Activated naive CD4-positive, alpha-beta T cell treated with Interleukin-2 at 50 U/mL for 16 hours (primary cell): ENCODE measurements at regions not wholly inside any gene's neighbourhood (a gene's known extent, or its start where the extent isn't known, plus 50 kb on each side); places are given as distances from the start of the nearest gene placed in this dataset.
"Not testable (repeated sequence)": the region's sequence is repeated elsewhere in the genome, so short reads cannot be mapped to it uniquely, and the experiment has no call there.

Source experiments
- DNase-seq: peaks from one replicate; pipeline ENCODE4 v3.0.0-alpha.2; 2020

DNA sequence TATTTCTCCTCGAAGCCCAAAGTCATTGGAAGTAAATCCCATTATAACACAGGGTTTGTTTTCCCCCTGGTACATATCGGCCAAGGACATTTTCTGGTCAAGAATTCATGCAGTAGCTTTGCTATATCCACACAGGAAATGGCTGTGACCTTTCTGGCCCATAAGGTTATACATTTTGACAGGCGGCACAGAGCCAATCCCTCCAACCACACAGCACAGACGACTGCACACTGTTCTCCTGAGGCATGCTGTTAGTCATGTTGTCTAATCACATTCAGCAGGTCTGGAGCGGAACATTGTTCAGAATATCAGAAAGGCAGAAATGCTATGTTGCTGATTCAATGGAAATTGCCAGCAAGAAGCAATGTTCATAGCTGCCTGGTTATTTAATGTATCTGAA is 742.3 kb upstream of the SLC8A1 start:
- no peak for DNase-seq

DNA sequence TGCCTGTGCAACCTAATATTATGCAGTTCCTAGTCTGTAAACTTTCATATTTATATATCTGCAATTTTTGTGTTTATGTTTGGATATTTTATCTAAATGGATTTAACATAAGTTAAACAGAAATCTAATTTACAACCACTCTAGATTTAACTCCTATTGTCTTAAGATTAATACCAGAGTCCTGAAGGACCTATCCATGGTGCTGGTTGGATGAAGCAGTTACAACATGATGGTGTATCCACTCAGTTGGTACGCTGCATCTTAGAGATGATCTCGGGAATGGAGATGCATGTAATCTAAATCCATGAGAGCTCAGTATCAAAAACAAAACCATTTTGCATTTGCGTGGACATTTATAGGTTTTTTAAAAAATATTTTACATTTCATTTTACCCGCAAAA is 745.9 kb upstream of the SLC8A1 start:
- no peak for DNase-seq

DNA sequence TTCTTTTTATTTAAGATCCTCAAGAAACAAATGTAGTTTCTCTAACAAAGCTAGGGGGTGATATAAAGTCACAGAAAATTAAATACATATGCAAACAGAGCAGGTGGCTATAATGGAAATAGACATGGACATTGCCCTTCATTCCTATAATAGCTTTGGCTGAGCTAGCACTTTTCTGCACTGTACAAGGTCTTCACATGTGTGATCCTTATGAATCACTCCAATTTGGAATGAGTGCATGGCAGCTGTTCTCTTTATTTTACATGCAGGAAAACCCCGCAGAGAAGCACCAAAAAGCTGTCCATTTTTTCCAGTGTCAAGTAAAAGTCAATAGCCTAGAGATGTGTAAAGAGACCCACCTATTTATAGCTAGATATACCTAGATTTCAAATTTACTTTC is 747.4 kb upstream of the SLC8A1 start:
- no peak for DNase-seq

DNA sequence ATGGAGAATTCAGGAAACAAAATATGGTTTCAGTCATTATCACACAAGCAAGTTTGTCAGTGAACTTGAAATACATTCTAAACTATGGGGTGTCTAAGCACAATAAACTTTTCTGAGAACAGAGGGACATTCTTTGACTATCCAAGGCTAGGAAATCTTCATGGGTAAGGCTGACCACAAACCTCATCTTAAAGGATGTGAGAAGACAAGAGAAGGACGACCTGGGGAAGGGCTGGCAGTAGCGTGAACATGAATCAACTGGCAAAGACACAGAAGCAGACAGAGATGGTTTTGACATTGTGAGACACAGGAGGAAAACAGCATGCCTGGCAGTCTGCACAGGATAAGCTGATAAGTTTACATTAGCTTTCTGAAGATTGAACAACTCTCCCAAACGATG is 752.4 kb upstream of the SLC8A1 start:
- DNase-seq: no peak

DNA sequence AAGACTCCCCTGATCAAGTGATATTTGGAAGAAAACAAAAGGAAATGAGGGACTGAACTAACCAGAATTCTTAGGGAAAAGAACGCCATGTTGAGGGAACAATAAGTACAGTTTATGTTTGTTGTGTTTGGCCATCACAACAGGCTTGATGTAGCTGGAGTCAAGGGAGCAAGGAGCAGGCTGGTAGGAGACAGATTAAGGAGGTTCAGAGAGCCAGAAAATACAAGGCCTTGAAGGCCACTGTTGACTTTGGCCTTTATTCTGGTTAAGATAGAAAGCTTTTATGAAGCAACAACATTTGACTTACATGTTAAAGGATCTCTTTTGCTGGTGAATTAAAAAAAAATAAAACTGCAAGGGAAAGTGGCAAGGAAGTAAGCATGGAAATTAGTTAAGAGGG is 754.1 kb upstream of the SLC8A1 start:
- no peak for DNase-seq

DNA sequence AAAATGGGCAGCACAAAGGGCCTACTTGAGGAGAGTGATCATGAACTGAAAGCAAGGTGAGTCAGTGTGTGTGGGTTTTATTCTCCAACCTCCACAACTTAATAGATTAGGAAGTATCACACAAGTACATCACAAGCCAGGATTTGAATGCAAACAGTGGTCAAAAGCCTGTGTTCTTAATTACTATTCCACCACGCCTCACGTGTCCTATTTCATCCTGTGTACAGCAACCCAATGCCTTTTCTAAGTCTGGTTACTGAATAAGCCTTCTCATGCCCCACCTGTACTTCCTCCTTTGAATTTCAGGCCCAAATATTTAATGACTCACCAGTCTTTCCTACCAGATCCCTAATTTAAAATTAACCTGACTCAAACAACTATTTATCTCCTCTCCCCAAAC is 755.7 kb upstream of the SLC8A1 start:
- DNase-seq: no peak

DNA sequence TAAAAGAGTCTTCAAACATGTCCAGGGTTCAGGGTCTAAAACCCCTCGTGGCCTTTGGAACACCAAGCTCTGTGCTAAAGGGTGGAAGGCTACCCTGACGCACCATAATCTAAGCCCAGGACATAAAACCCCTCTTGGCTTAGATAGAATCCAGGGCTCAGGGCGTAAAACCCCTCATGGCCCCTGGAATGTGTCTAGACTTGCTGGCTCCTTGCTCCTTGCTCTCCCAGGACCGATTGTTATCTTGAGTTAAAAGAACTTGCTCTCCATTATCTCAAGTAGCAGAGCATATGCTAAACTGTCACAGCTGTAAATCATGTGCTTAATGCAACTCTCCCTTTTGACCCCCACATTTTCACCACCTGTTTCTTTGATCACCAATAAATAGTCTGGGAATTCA is 758.1 kb upstream of the SLC8A1 start:
- not testable (repeated sequence) for DNase-seq

DNA sequence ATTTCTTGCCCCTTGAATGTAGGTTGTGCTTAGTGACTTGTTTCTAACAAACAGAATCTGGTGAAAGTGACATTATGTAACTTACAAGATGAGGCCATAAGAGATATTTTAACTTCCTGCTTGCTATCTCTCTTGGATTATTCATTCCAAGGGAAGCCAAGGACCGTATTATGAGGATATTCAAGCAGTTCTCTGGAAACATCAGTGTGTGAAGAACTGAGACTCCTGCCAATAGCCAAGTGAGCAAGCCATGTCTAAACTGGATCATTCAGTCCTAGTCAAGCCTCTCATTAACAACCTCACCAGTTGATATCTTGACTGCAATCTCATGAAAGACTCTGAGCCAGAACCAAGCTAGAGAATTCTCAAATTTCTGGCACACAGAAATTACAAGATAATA is 765.1 kb upstream of the SLC8A1 start:
- no peak for DNase-seq

DNA sequence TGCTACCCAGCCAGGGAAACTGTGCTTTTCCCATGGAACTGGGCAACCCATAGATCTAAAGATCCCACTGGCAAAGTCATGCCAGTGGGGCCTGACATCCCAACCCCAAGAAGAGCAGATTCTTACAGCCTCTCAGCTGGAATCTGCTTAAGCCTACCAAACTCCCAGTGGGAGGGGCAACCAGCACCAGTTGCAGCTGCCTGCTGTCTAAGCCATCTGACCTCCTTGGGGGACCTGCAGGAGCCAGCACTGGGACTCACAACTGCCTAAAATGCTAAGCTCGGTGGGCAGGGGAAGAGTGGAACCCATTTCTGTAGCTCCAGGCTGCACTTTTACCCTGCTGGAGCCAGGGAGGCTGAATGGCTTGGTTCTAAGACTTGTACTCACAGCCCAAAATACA is 770.7 kb upstream of the SLC8A1 start:
- no peak for DNase-seq

DNA sequence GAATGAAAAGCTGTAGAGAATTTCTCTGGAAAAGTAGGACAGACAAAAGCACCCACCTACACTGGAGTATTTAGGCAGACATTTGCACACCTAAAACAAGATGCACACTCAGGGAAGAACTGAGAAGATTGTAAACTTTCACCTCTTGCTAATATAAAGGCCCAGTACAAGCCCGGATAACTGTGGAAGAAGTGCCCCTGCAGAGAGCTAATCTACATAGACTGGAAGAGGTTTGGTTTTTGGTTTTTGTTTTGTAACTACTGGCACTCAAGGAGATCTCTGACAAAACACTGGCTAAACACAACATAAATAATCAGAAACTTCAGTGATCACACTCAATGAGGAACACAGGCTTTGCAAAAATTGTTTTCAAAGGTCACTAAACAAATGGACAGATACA is 782.2 kb upstream of the SLC8A1 start:
- no peak for DNase-seq

DNA sequence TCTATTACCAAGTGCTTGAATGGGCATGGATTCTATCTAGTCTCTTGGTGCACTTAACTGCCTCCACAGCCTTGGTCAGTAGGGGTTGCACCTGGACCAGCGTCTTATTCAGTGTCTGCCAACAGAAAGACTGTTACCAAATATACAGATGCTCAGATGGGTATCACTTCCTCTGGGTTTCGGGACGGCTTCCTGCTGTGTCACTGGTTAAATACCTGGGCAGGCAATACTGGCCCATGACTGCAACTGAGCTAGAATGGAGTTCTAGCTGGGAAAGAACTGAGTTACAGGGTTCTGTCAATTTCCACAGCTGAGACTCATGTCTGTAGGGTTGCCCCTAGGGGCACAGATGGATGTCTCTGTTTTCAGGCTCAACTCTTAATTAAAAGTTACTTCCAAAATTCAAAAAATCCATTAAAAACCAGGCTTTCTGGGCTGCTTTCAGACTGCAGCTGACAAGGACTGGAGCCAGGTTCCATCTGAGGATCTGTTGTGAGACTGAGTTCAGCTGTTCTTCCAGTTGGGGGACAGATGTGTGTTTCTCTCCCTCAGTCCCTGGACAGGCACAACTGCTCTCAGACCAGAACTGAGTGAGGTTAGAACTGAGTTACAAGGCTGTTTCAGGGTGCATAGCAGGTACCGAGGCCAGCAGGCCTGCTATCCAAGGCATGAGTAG is 789.6 kb upstream of the SLC8A1 start:
- DNase-seq: no peak

DNA sequence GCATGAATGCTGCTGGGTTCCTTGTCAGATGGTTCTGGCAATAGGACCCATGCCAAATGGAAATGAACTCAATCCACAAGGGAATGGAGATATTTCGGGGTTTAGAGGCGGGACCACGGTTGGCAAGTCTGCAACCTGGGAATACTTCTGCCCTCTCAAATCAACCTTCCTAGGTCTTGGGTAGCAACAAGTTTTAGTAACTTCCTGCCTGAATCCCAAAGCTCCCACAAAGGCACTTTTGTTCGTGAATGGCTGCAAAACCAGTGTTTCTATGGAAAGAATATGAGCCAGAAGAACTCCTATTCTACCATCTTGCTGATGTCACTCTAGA is 790.1 kb upstream of the SLC8A1 start:
- no peak for DNase-seq

DNA sequence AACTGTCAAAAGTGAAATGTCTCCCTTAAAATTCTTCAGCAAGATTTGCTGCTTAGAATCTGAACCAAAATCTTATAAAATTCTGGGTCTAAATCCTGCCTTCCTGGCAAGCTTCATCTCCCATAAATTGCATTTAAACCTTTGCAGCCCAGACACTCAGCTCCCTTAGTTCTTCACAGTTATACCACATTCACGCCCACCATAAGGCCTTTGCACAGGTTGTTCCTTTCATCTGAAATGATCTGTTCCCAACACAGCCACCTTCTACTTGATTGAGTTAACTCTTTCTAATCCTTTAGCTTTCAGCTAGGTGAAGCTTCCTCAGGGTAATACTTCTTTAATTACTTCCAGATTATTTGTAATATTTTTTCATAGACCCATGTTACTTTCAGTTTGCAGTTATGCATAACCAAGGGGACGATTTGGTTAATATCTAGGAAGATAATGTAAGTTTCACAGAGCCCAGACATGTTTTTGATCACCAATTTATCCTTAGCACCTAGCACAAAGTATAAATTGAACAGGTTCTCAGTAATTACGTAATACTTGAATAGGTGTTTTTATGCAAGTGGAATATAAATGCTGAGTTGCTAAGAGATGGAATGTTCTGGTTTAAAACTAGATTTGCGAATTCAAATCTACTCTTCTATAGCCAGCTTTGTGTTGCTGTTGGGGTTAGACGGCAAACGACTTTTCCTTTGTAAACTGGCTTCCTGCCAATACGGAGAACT is 779.7 kb upstream of the PKDCC start:
- no peak for DNase-seq

DNA sequence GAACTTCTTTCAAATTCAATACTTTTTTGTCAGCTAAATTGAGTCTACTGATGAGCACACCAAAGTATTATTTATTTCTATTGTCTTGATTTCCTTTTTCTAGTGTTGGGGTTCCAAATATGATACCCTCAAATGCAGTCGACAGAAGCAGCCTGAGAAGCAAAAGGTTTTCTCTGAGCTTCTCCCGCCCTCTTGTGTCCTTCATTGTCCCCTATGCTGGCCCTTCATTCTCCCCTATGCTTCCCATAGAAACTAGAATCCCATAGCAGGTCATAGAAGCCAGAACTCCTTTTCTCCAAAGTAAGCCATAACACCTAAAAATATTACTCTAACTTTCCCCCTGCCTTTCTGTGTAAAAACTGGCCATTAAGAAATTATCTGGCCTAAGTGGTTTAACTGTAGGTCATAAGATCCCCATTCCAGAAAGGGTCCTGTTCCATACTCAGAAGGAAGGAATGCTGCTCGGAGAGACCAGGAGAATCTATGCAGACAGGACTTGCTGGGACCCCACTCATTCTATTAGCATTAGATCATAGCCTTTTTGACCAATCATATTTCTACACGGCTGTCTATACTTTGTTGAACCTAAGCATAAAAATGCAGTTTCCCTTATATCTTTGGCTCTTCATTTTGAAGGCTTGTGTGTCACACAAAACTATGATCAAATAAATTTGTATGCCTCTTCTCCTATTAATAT is 764.6 kb upstream of the PKDCC start:
- DNase-seq: no peak

DNA sequence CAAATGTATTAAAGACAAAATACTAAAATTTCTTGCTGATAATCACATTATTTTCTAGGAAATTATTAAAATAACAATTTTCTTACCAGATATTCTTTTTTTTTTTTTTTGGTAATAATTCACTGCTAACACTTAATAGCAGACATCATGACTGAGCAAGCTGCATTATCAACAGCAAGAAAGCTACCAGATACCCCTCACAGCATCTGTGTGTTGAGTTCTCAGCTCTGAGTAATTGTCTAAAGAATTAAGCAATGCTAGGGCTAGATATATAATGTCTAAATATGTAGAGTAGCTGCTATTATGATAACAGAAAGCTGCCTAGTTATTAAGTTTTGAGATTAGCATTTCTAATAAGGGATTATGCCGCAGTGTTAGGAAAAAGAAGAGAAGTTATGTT is 754.3 kb upstream of the PKDCC start:
- DNase-seq: no peak

DNA sequence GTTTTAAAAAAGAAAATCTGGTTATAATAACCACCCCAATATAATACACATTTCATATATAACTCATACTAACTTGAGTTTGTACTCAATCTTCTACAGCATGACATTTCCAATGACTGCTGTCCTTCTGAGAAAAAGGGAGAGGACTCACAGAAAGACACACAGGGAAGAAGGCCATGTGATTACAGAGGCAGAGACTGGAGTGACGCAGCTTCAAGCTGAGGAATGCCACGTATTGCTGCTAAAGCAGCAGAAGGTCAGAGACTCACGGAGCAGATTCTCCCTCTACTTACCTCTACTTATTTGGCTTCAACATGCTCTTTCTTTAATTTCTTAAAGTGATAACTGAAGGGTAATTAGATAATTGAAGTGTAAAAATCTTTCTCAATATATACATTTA is 753.5 kb upstream of the PKDCC start:
- DNase-seq: no peak

DNA sequence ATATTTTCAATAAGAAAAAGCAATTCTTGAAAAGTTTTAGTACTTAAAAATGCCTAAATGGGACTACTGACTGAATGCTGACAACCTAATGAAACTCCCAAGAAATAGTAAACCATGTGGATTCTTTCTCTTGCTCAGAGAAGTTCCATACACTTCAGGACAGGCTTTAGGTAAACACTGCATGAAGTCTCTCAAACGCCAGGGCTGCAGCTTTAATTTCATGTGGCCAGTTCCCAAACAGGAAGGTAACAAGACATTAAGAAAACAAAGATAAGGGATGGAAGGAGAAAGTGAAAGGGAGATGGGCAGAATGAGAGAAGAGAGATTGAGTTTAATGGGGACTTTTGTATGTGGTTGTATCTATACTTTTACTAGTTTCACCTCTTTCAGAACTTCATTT is 734.7 kb upstream of the PKDCC start:
- no peak for DNase-seq

DNA sequence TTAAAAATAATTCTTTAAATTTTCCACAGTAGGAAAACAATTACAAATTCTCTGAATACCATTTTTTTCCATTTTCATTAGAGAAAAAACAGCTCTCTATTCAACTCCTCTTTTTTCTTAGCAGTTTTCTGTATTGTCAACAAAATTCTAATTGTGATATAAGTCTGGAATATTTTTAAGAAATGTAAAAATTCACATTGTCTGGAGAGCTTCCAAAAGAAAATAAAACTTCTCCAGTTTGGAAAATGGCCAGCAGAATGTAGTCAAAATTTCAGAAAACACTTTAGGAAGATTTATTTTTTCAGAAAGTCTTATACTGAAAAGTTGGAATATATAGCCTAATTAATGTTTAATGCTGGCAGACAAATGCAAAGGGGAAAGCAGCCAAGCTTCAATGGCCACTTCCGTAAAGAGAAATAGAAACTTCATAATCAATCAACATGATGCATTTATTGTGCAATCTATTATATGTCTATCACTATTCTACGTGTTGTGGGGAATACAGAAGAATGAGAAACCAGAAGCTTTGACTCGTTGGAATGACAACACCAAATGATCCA is 733.2 kb upstream of the PKDCC start:
- no peak for DNase-seq

DNA sequence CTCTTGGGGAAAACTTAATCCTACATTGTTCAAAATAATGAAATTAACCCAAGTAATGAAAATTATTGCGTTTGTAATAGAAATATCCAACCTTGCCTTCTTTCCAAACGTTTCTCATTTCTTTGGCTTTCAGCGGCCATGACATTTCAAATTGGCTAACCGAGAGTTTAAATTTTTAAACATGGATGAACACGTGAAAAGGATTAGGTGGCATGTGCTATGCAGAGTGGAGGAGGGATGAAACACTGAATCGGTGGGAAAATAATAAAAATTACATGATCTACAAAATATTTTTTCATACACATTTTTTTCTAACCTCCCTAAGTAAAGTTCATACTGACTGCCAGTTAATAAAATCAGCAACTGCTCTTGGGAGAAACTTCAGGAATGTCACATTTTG is 728.4 kb upstream of the PKDCC start:
- DNase-seq: no peak

DNA sequence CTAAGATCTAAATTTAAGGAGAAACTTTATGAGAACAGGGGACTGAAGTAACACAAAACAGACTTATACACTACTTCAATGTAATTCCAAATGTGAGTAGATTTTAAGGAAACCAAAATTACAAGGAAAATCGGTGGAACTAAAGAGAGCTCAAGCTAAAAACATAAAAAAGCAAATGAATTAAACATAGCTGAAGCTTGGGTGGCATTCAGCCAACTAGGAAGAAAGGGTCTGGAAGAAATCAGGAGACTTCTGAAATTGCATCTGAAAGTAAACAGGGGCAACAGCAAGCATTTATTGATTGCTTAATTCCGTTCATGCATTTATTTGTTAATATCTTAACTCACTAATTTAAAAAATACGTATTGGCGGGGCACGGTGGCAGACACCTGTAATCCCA is 727.3 kb upstream of the PKDCC start:
- DNase-seq: no peak

DNA sequence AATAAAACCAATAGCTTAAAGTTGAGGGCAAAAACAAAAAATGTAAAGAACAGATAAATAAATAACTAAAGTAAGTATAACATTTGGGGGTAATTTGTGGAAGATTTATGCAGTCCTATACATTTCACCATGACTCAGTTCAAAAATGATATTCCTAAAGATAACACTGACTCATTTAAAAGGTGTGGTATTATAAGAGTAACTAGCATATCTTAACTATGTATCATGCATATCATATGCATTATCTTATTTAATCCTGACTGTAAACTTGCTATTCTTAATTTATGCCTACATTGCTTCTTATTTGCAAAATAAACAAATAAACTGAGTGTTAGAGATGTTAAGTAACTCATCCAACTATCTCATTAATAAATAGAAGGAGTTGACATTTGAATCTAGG is 726.5 kb upstream of the PKDCC start:
- DNase-seq: no peak

DNA sequence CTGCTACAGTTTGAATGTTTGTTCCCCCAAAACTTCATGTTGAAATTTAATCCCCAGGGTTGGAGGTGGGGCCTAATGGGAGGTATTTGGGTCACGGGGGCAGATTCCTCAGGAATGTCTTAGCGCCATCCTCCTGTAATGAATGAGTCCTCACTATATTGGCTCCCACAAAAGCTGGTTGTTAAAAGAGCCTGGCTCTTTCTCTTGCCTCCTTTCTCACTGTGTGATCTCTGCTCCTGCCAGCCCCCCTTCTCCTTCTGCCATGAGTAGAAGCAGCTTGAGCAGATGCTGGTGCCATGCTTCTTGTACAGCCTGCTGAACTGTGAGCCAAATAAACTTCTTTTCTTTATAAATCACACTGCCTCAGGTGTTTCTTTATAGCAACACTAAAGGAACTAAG is 721.0 kb upstream of the PKDCC start:
- DNase-seq: no peak

DNA sequence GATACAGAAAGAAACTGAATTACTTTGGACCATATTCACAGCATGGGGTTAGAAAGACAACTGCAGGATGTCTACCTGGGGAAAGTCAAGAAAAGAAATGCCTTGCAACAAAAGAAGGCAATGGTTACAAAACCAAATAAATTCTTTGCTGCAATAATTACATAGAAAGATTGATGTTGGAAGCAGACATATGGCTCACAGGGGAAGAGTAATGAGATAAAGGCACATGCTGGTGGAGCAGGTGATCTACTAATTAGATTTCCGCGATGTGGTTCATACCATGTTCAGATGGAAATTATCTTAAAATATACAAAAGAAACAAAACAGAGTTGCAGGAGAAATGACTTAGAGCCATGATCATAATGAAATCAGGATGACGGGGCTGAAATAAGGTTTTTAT is 718.8 kb upstream of the PKDCC start:
- DNase-seq: no peak

DNA sequence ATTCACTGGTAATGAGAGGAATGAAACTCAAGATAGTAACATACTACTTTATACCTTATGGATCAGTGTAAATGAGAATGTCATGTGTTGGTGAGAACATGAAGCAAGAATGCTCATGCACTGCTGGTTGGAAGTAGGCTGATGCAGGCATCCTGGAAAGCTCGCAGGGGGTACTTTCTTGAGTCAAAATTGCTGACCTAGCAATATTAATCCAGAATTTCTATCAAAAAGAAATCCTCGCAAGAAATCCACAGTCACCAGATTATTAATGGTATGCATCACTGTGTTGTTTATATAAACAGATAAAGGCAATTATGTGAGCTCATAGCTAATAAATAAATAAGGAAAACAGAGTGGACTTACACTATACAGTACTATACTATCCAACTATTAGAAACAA is 713.7 kb upstream of the PKDCC start:
- no peak for DNase-seq
